Effector memory CD4-positive, alpha-beta T cell (primary cell): ENCODE measurements at regions not wholly inside any gene's neighbourhood (a gene's known extent, or its start where the extent isn't known, plus 50 kb on each side); places are given as distances from the start of the nearest gene placed in this dataset.

Experiments
- DNase-seq, 3 donors: peaks; one replicate each; pipeline ENCODE4 v3.0.0-alpha.2; 2020
- H3K27ac ChIP-seq: 2 replicates; pipeline ENCODE4 v1.7.0; 2013; ENCODE audit warnings: mild to moderate bottlenecking, low read length, moderate library complexity; ENCODE audit not compliant: insufficient read depth, poor library complexity, severe bottlenecking
- H3K27me3 ChIP-seq: replicated peaks from 2 replicates; pipeline ENCODE4 v1.7.0; 2013; ENCODE audit warnings: mild to moderate bottlenecking, low read length; ENCODE audit not compliant: insufficient read depth, control insufficient read depth, poor library complexity, severe bottlenecking
- H3K36me3 ChIP-seq: 2 replicates; pipeline ENCODE4 v1.7.0; 2013; ENCODE audit warnings: mild to moderate bottlenecking, low read length, moderate library complexity; ENCODE audit not compliant: control insufficient read depth, insufficient read depth
- H3K4me1 ChIP-seq: 2 replicates; pipeline ENCODE4 v1.7.0; 2013; ENCODE audit warnings: low read length, mild to moderate bottlenecking; ENCODE audit not compliant: control insufficient read depth, insufficient read depth, poor library complexity, severe bottlenecking
- H3K4me3 ChIP-seq: 2 replicates; pipeline ENCODE4 v1.7.0; 2013; ENCODE audit warnings: low read length, low read depth, mild to moderate bottlenecking; ENCODE audit not compliant: insufficient read depth, poor library complexity, severe bottlenecking
- H3K9me3 ChIP-seq: 2 replicates; pipeline ENCODE4 v1.7.0; 2013; ENCODE audit warnings: mild to moderate bottlenecking, low read length, moderate library complexity; ENCODE audit not compliant: control insufficient read depth

GRCh38 chr6:113339209-113339608, 517.9 kb upstream of the MARCKS start:
- Histone ChIP-seq H3K9me3 (no peaks in the 10 kb centered on the region), H3K27me3 (no peaks in the 10 kb centered on the region), H3K4me1 (no peaks in the 10 kb centered on the region), H3K27ac (no peak overlapping the region), H3K4me3 (no peak overlapping the region), H3K36me3 (no peaks in the 10 kb centered on the region)
- no peak for DNase-seq

GRCh38 chr6:113340371-113340770, 516.8 kb upstream of the MARCKS start:
- H3K4me1 ChIP-seq, result no peaks in the 10 kb centered on the region
- H3K4me3 ChIP-seq, result no peak overlapping the region
- H3K27ac ChIP-seq, result no peak overlapping the region
- no peak for DNase-seq
- no peaks in the 10 kb centered on the region for H3K36me3 ChIP-seq
- no peaks in the 10 kb centered on the region for H3K9me3 ChIP-seq
- H3K27me3 ChIP-seq, result no peaks in the 10 kb centered on the region

- DNase-seq, result no peak
Observed at GRCh38 chr6:113343940-113344339, 513.2 kb upstream of the MARCKS start.

GRCh38 chr6:113344969-113345368, 512.2 kb upstream of the MARCKS start:
- Histone ChIP-seq H3K9me3 (no peaks in the 10 kb centered on the region), H3K4me3 (no peak overlapping the region), H3K27me3 (no peaks in the 10 kb centered on the region), H3K4me1 (no peaks in the 10 kb centered on the region), H3K27ac (no peak overlapping the region), H3K36me3 (no peaks in the 10 kb centered on the region)
- no peak for DNase-seq

More at GRCh38 chr6:113343940-113344339, 513.2 kb upstream of the MARCKS start:
- no peaks in the 10 kb centered on the region for H3K4me1 ChIP-seq
- no peaks in the 10 kb centered on the region for H3K27me3 ChIP-seq
- no peaks in the 10 kb centered on the region for H3K9me3 ChIP-seq
- no peaks in the 10 kb centered on the region for H3K36me3 ChIP-seq
- H3K27ac ChIP-seq, result no peak overlapping the region
- H3K4me3 ChIP-seq, result no peak overlapping the region

GRCh38 chr6:113347436-113347835, 509.7 kb upstream of the MARCKS start:
- H3K4me3 ChIP-seq, result no peak overlapping the region
- H3K9me3 ChIP-seq, result no peaks in the 10 kb centered on the region
- H3K4me1 ChIP-seq, result no peaks in the 10 kb centered on the region
- DNase-seq, result no peak
- H3K36me3 ChIP-seq, result no peaks in the 10 kb centered on the region
- H3K27me3 ChIP-seq, result no peaks in the 10 kb centered on the region
- H3K27ac ChIP-seq, result no peak overlapping the region

- H3K27me3 ChIP-seq, result no peaks in the 10 kb centered on the region
- no peak overlapping the region for H3K4me3 ChIP-seq
- no peaks in the 10 kb centered on the region for H3K9me3 ChIP-seq
- H3K27ac ChIP-seq, result no peak overlapping the region
- H3K4me1 ChIP-seq, result no peaks in the 10 kb centered on the region
- no peak for DNase-seq
- no peaks in the 10 kb centered on the region for H3K36me3 ChIP-seq
Observed at GRCh38 chr6:113350461-113350860, 506.7 kb upstream of the MARCKS start.

- Histone ChIP-seq H3K9me3 (no peaks in the 10 kb centered on the region), H3K36me3 (no peaks in the 10 kb centered on the region), H3K27ac (no peak overlapping the region), H3K27me3 (no peaks in the 10 kb centered on the region), H3K4me1 (no peaks in the 10 kb centered on the region), H3K4me3 (no peak overlapping the region)
- DNase-seq, result no peak
Observed at GRCh38 chr6:113351173-113351834, 505.8 kb upstream of the MARCKS start.

- H3K36me3 ChIP-seq, result no peaks in the 10 kb centered on the region
- DNase-seq, result no peak
- H3K4me3 ChIP-seq, result no peak overlapping the region
- no peaks in the 10 kb centered on the region for H3K27me3 ChIP-seq
- no peaks in the 10 kb centered on the region for H3K4me1 ChIP-seq
- no peak overlapping the region for H3K27ac ChIP-seq
- no peaks in the 10 kb centered on the region for H3K9me3 ChIP-seq
Observed at GRCh38 chr6:113352029-113352801, 504.9 kb upstream of the MARCKS start.

- no peaks in the 10 kb centered on the region for H3K36me3 ChIP-seq
- no peaks in the 10 kb centered on the region for H3K4me1 ChIP-seq
- no peaks in the 10 kb centered on the region for H3K27me3 ChIP-seq
- H3K27ac ChIP-seq, result no peak overlapping the region
- H3K4me3 ChIP-seq, result no peak overlapping the region
- no peak for DNase-seq
- H3K9me3 ChIP-seq, result no peaks in the 10 kb centered on the region
Observed at GRCh38 chr6:113352831-113353230, 504.3 kb upstream of the MARCKS start.

- Histone ChIP-seq H3K9me3 (no peaks in the 10 kb centered on the region), H3K27ac (no peak overlapping the region), H3K4me1 (no peaks in the 10 kb centered on the region), H3K27me3 (no peaks in the 10 kb centered on the region), H3K4me3 (no peak overlapping the region), H3K36me3 (no peaks in the 10 kb centered on the region)
- no peak for DNase-seq
Observed at GRCh38 chr6:113353392-113353791, 503.8 kb upstream of the MARCKS start.
